Ishikawa (cell line): ENCODE measurements at regions not wholly inside any gene's neighbourhood (a gene's known extent, or its start where the extent isn't known, plus 50 kb on each side); places are given as distances from the start of the nearest gene placed in this dataset.

ENCODE experiments used
- CEBPB ChIP-seq: IDR thresholded peaks from 2 replicates; pipeline ENCODE4 v1.6.1; 2012
- CREB1 ChIP-seq: IDR thresholded peaks from 2 replicates; pipeline ENCODE4 v1.6.1; 2012; ENCODE audit warnings: low read depth
- EGR1 ChIP-seq: IDR thresholded peaks from 2 replicates; pipeline ENCODE4 v1.6.1; 2012
- EP300 ChIP-seq: IDR thresholded peaks from 2 replicates; pipeline ENCODE4 v1.6.1; 2012; ENCODE audit warnings: borderline replicate concordance
- NFIC ChIP-seq: IDR thresholded peaks from 2 replicates; pipeline ENCODE4 v1.6.1; 2012
- RAD21 ChIP-seq: IDR thresholded peaks from 2 replicates; pipeline ENCODE4 v1.6.1; 2012; ENCODE audit warnings: low read depth
- REST ChIP-seq: IDR thresholded peaks from 2 replicates; pipeline ENCODE4 v1.6.1; 2012; ENCODE audit warnings: low read depth, mild to moderate bottlenecking
- TAF1 ChIP-seq: IDR thresholded peaks from 2 replicates; pipeline ENCODE4 v1.6.1; 2012; ENCODE audit warnings: low read depth, mild to moderate bottlenecking
- TCF12 ChIP-seq: IDR thresholded peaks from 2 replicates; pipeline ENCODE4 v1.6.1; 2012; ENCODE audit warnings: low read depth
- TEAD4 ChIP-seq: IDR thresholded peaks from 2 replicates; pipeline ENCODE4 v1.6.1; 2012
- USF1 ChIP-seq: IDR thresholded peaks from 2 replicates; pipeline ENCODE4 v1.6.1; 2012
- YY1 ChIP-seq: IDR thresholded peaks from 2 replicates; pipeline ENCODE4 v1.6.1; 2012; ENCODE audit warnings: low read depth
- ZBTB7A ChIP-seq: IDR thresholded peaks from 2 replicates; pipeline ENCODE4 v1.6.1; 2012; ENCODE audit warnings: low read depth
- TF ChIP-seq, protein P1 (sequence below): IDR thresholded peaks from 2 replicates; pipeline ENCODE4 v1.6.1; 2012

DNA sequence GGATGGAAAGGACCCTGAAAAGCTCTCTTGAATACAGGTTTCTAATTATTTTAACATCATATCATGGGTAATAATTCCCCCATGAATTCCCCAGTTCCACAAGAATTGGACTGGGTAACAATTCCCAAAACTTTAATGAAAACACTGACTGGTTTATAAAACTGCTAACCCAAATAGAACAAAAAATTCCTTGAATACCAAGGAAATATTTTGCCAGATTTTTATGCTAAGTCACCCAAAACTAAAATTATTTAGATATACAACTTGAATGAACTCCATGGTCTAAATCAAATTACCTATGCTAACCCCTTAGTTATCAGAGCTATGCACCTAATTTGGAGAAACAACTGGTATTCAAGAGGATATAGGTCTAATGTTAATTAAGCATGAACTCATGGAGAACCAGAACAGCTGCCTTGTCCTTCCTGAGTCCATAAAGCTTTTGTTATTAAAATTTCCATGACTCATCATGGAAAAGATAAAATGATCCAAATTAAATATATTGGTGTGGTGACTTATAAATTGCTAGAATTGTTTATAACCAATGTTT lies 164.9 kb upstream of the TUT7 start:
- TF ChIP-seq TAF1 (no peak), EGR1 (no peak), EP300 (no peak), CEBPB (no peak), TEAD4 (no peak), ZBTB7A (no peak), USF1 (no peak), TCF12 (no peak), RAD21 (no peak), CREB1 (no peak), YY1 (no peak), REST (no peak), NFIC (no peak)
- TF ChIP-seq, protein P1, sequence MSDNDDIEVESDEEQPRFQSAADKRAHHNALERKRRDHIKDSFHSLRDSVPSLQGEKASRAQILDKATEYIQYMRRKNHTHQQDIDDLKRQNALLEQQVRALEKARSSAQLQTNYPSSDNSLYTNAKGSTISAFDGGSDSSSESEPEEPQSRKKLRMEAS: no peak
